ENCODE measurements at regions not wholly inside any gene's neighbourhood (a gene's known extent, or its start where the extent isn't known, plus 50 kb on each side); places are given as distances from the start of the nearest gene placed in this dataset.

GRCh38 chr14:42368234-42368633 lies 761.6 kb downstream of the LRFN5 start:
- TF ChIP-seq CTCF (IDR thresholded peaks at IDR 0.05) (no peak), EP300 (IDR thresholded peaks at IDR 0.05) (no peak)
